A673 (cell line): ENCODE measurements at regions not wholly inside any gene's neighbourhood (a gene's known extent, or its start where the extent isn't known, plus 50 kb on each side); places are given as distances from the start of the nearest gene placed in this dataset.

Experiments used
- BruUV-seq: library from RNA; stranded (reverse); fragments of 400-500 nt; replicated peaks from 2 replicates; lab custom pipeline; 2021; lab: Mats Ljungman, UMichigan
- CTCF ChIA-PET: fragments of 300-600 bp; sonication (Branson Sonifier 250); formaldehyde crosslinking; loops from one replicate; lab custom pipeline; 2022; ENCODE audit warnings: antibody characterized with exemption; lab: Charles Lee
- POLR2A ChIA-PET: fragments of 300-600 bp; sonication (Branson Sonifier 250); formaldehyde crosslinking; loops from one replicate; lab custom pipeline; 2022; ENCODE audit warnings: antibody characterized with exemption; ENCODE audit not compliant: low non-redundant PET; lab: Charles Lee
- DNase-seq: peaks from one replicate; pipeline ENCODE4 v3.0.0-alpha.2; 2015; ENCODE audit warnings: low spot score
- H3K27ac ChIP-seq: fragments of 200-600 bp; sonication (generic); 2 replicates; pipeline ENCODE4 v1.5.1; 2016; ENCODE audit warnings: mixed run types, low read depth, mild to moderate bottlenecking, mixed read lengths, antibody characterized with exemption, low read length; ENCODE audit not compliant: poor library complexity, severe bottlenecking
- H3K27me3 ChIP-seq: fragments of 200-600 bp; sonication (generic); replicated peaks from 2 replicates; pipeline ENCODE4 v1.6.1; 2017; ENCODE audit warnings: mixed run types, low read depth, mild to moderate bottlenecking, mixed read lengths, antibody characterized with exemption, low read length; ENCODE audit not compliant: insufficient read depth, poor library complexity
- H3K36me3 ChIP-seq: fragments of 200-600 bp; sonication (generic); 2 replicates; pipeline ENCODE4 v1.6.1; 2016; ENCODE audit warnings: mixed run types, mild to moderate bottlenecking, mixed read lengths, antibody characterized with exemption, low read length; ENCODE audit not compliant: insufficient read depth, poor library complexity, severe bottlenecking
- H3K4me1 ChIP-seq: fragments of 200-600 bp; sonication (generic); 2 replicates; pipeline ENCODE4 v1.6.1; 2017; ENCODE audit warnings: mixed run types, mild to moderate bottlenecking, mixed read lengths, antibody characterized with exemption, low read length; ENCODE audit not compliant: insufficient read depth, poor library complexity, severe bottlenecking
- H3K4me3 ChIP-seq: fragments of 200-600 bp; sonication (generic); 2 replicates; pipeline ENCODE4 v1.5.1; 2016; ENCODE audit warnings: low read depth, mixed run types, mild to moderate bottlenecking, mixed read lengths, low read length; ENCODE audit not compliant: poor library complexity, severe bottlenecking
- H3K9me3 ChIP-seq: fragments of 200-600 bp; sonication (generic); 2 replicates; pipeline ENCODE4 v1.6.1; 2016; ENCODE audit warnings: mixed run types, low read depth, mild to moderate bottlenecking, mixed read lengths, antibody characterized with exemption, low read length; ENCODE audit not compliant: poor library complexity, severe bottlenecking
- CTCF ChIP-seq: fragments of 300-800, 200-600 bp; sonication (generic); conservative IDR thresholded peaks from 2 replicates; pipeline ENCODE4 v1.5.1; 2017; ENCODE audit warnings: low read depth, mild to moderate bottlenecking, antibody characterized with exemption, low read length, moderate library complexity, mixed read lengths
- EZH2 ChIP-seq: fragments of 200-600 bp; sonication (generic); IDR thresholded peaks from 2 replicates; pipeline ENCODE4 v1.6.1; 2017; ENCODE audit warnings: borderline replicate concordance, low read depth, mild to moderate bottlenecking, mixed read lengths, antibody characterized with exemption, low read length; ENCODE audit not compliant: poor library complexity, severe bottlenecking
- intact Hi-C: fragments of 100-400 bp; cut with micrococcal nuclease; formaldehyde crosslinking; loops from one replicate; pipeline ENCODE4 v1.10.0; 2022; ENCODE audit not compliant: unreplicated experiment

- intact Hi-C loops, result no loop called here
- no peaks in the 10 kb centered on the region for H3K36me3 ChIP-seq
- ChIA-PET POLR2A (no interaction called here), CTCF (no interaction called here)
- BruUV-seq, result no TSS peak
- DNase-seq, result no peak
- no peaks in the 10 kb centered on the region for H3K9me3 ChIP-seq
- no peaks in the 10 kb centered on the region for H3K27me3 ChIP-seq
- no peaks in the 10 kb centered on the region for H3K4me1 ChIP-seq
- no peak for TF ChIP-seq CTCF
- TF ChIP-seq EZH2, result no peak
- H3K27ac ChIP-seq, result no peak overlapping the region
- no peak overlapping the region for H3K4me3 ChIP-seq
These were observed 172.1 kb upstream of the SLC7A11 start for GRCh38 chr4:138414202-138414601.

GRCh38 chr4:138413273-138413672 is 171.1 kb upstream of the SLC7A11 start:
- Histone ChIP-seq H3K4me3 (no peak overlapping the region), H3K27me3 (no peaks in the 10 kb centered on the region), H3K4me1 (no peaks in the 10 kb centered on the region), H3K36me3 (no peaks in the 10 kb centered on the region), H3K9me3 (no peaks in the 10 kb centered on the region), H3K27ac (no peak overlapping the region)
- POLR2A ChIA-PET, result no interaction called here
- intact Hi-C loops, result no loop called here
- no peak for DNase-seq
- TF ChIP-seq CTCF (no peak), EZH2 (no peak)
- CTCF ChIA-PET, result no interaction called here
- BruUV-seq, result no TSS peak

GRCh38 chr4:138412847-138413246 is 170.7 kb upstream of the SLC7A11 start:
- no peaks in the 10 kb centered on the region for H3K27me3 ChIP-seq
- H3K4me1 ChIP-seq, result no peaks in the 10 kb centered on the region
- no peak for DNase-seq
- POLR2A ChIA-PET, result no interaction called here
- TF ChIP-seq EZH2 (no peak), CTCF (no peak)
- H3K36me3 ChIP-seq, result no peaks in the 10 kb centered on the region
- no peaks in the 10 kb centered on the region for H3K9me3 ChIP-seq
- no peak overlapping the region for H3K27ac ChIP-seq
- no peak overlapping the region for H3K4me3 ChIP-seq
- intact Hi-C loops, result no loop called here
- BruUV-seq, result no TSS peak
- CTCF ChIA-PET, result no interaction called here
